Heart left ventricle (tissue), 13 donors: ENCODE measurements at regions not wholly inside any gene's neighbourhood (a gene's known extent, or its start where the extent isn't known, plus 50 kb on each side); places are given as distances from the start of the nearest gene placed in this dataset.

Experiments
- CTCF ChIP-seq, 12 donors: fragments of 200-600 bp; sonication (generic) in 4 of 12; IDR thresholded peaks; one replicate each; pipeline versions ENCODE4 v1.5.0 to v1.8.0; 2018 to 2022; ENCODE audit warnings: antibody characterized with exemption in 12 of 12, mild to moderate bottlenecking in 5 of 12
- POLR2A ChIP-seq, 2 donors: fragments of 450-650 bp; IDR thresholded peaks; one replicate each; pipeline ENCODE4 v1.6.1; 2017; ENCODE audit warnings: antibody characterized with exemption in 2 of 2, mild to moderate bottlenecking in 2 of 2, moderate library complexity in 2 of 2
- donor health status: ischemic (EF 13 %, LVEDD 7.1; RV severe dilation, severe dysfunction).
- donor health status: DM: no; HTN: yes; CAD: no.
- donor health status: DM: no; HTN: no; CAD: no.
- donor health status: ischemic (EF 25% LVEDD 6.9; RV normal size, moderate dysfunction).
- donor health status: ischemic (EF 25% LVEDD 5.7; RV mildly dilated, moderate dysfunction).
- donor health status: ischemic (EF 35%, LVEDD 5.7; RV mildly dilated, moderate dysfunction).
- donor health status: nonischemic (EF 11% LVEDD 7.7; RV severe dilation, severe dysfunction).
- donor health status: DM: yes; HTN: yes; CAD: no.
- donor health status: PGD.
- donor health status: ischemic (EF 29% LVEDD 5.4; RV normal size, mild dysfunction).
- donor health status: nonischemic (EF 23%, LVEDD 6.1; RV moderate dilation, normal function).

GRCh38 chr5:174327896-174328295, 282.4 kb downstream of the NSG2 start:
- no peak for TF ChIP-seq CTCF (IDR thresholded peaks at IDR 0.05)
- no peak for TF ChIP-seq POLR2A (IDR thresholded peaks at IDR 0.05)
